ENCODE measurements at regions not wholly inside any gene's neighbourhood (a gene's known extent, or its start where the extent isn't known, plus 50 kb on each side); places are given as distances from the start of the nearest gene placed in this dataset.

- POLR2A ChIA-PET, result no interaction called here
- ATAC-seq, result peak; percentile 95
- SMC1A ChIA-PET (ENCODE audit: uncharacterized antibody, unreplicated experiment), result interaction anchor here (0.8 to 1.0 kb wide), 2 partner anchors 111 to 353 kb away, joined by 3 to 5 read pairs; no protein-coding TSS in a partner anchor
Observed at GRCh38 chr9:79817438-79818004, 245.8 kb downstream of the TLE4 start.

More at GRCh38 chr9:79817438-79818004, 245.8 kb downstream of the TLE4 start:
- TF ChIP-seq DPF2 (IDR thresholded peaks at IDR 0.05), result 0 out of 2 replicates have a peak, but pooled peaks have one; percentile 49
- 0 out of 2 replicates have a peak, but pooled peaks have one; percentile 47 for TF ChIP-seq ZNF207 (IDR thresholded peaks at IDR 0.05; ENCODE audit: borderline replicate concordance)
- TF ChIP-seq E4F1 (IDR thresholded peaks at IDR 0.05; ENCODE audit: borderline replicate concordance, partially characterized antibody), result no peak
- TF ChIP-seq NR2F1 (conservative IDR thresholded peaks at IDR 0.05), result peak; percentile 32; the same call in 1 of the 2 replicates
- TF ChIP-seq GATAD2B (conservative IDR thresholded peaks at IDR 0.05; ENCODE audit: low read depth), result no peak
- TF ChIP-seq EED (IDR thresholded peaks at IDR 0.05; ENCODE audit: low read depth), result 0 out of 2 replicates have a peak, but pooled peaks have one; percentile 49
- TF ChIP-seq NFXL1 (IDR thresholded peaks at IDR 0.05; ENCODE audit: borderline replicate concordance), result no peak
- TF ChIP-seq NFIC (IDR thresholded peaks at IDR 0.05; ENCODE audit: low read depth, low read length), result peak; percentile 48; the same call in 1 of the 2 replicates
- TF ChIP-seq KDM1A (IDR thresholded peaks at IDR 0.05; ENCODE audit: borderline replicate concordance), result no peak
- no peak for TF ChIP-seq CHD1 (IDR thresholded peaks at IDR 0.05; ENCODE audit: low read depth, low read length)
- no peak for TF ChIP-seq SIN3A (IDR thresholded peaks at IDR 0.05; ENCODE audit: low read depth, low read length)
- peak; percentile 17; the same call in 1 of the 2 replicates for TF ChIP-seq PAX5 (IDR thresholded peaks at IDR 0.05; ENCODE audit: borderline replicate concordance, low read depth, low read length)
- peak in 1 of 2 experiments; percentile 78; a peak in 2 of 4 replicates for TF ChIP-seq ETV6 (conservative IDR thresholded peaks at IDR 0.05 in 1 of 2, IDR thresholded peaks at IDR 0.05 in 1 of 2; ENCODE audit: borderline replicate concordance in 1 of 2, low read depth in 1 of 2)
- TF ChIP-seq NFYB (IDR thresholded peaks at IDR 0.05; ENCODE audit: insufficient read depth, low read depth, low read length), result no peak
- peak; percentile 81 for TF ChIP-seq RUNX3 (IDR thresholded peaks at IDR 0.05; ENCODE audit: low read length)
- peak; percentile 69 for TF ChIP-seq RELA (IDR thresholded peaks at IDR 0.05; ENCODE audit: borderline replicate concordance, partially characterized antibody)
- peak; percentile 57 for TF ChIP-seq JUNB (IDR thresholded peaks at IDR 0.05)
- TF ChIP-seq IRF3 (IDR thresholded peaks at IDR 0.05), result no peak
- TF ChIP-seq IKZF1 (conservative IDR thresholded peaks at IDR 0.05), result peak; percentile 46; the same call in 1 of the 2 replicates
- FAIRE-seq, result no peak
- intact Hi-C loops (cut with micrococcal nuclease; ENCODE audit: unreplicated experiment), result loop anchor here (5.0 kb wide), 1 partner anchor 245 kb away; the partner anchor contains the start of gene TLE4
- Histone ChIP-seq H2AFZ (ENCODE audit: control insufficient read depth, low read depth, low read length) (no peak overlapping the region), H3K4me3 (no peak overlapping the region), H3K27me3 (replicated peaks in 1 of 2; ENCODE audit: control insufficient read depth in 2 of 2, insufficient read depth in 2 of 2, low read length in 1 of 2) (no peaks in the 10 kb centered on the region), H3K36me3 (ENCODE audit: control insufficient read depth in 2 of 2, insufficient read depth in 2 of 2, low read length in 1 of 2) (no peaks in the 10 kb centered on the region), H3K9me3 (replicated peaks; ENCODE audit: control insufficient read depth, insufficient read depth, low read length) (no peaks in the 10 kb centered on the region), H3K27ac (ENCODE audit: control insufficient read depth, insufficient read depth) (no peak overlapping the region), H3K79me2 (ENCODE audit: control insufficient read depth, insufficient read depth, low read length) (no peaks in the 10 kb centered on the region), H3K9ac (ENCODE audit: control insufficient read depth, insufficient read depth, low read length) (no peak overlapping the region), H3K4me1 (ENCODE audit: control insufficient read depth, insufficient read depth, low read length) (peaks cover 5% of the 10 kb centered on the region; the same call in 1 of the 2 replicates), H3K4me2 (ENCODE audit: control insufficient read depth, insufficient read depth) (peak overlapping the region; percentile 41; the same call in 1 of the 2 replicates), H4K20me1 (ENCODE audit: control insufficient read depth, insufficient read depth) (no peaks in the 10 kb centered on the region)
- in situ Hi-C loops (cut with MboI), result no loop called here
- WGBS (ENCODE audit: insufficient coverage, insufficient replicate concordance, low lambda C conversion rate, missing lambda C conversion rate), result 0% methylated on average over 6 of the region's 6 CpGs
- no TSS peak for BruUV-seq (replicated peaks)
- CTCF ChIA-PET, result no interaction called here
- RAD21 ChIA-PET (ENCODE audit: unreplicated experiment), result no interaction called here
- DNase-seq (ENCODE audit: low read depth, low spot score), result no peak

Data from GM12878 (cell line).